GM12872 (cell line): ENCODE measurements at regions not wholly inside any gene's neighbourhood (a gene's known extent, or its start where the extent isn't known, plus 50 kb on each side); places are given as distances from the start of the nearest gene placed in this dataset.

Source experiments
- TF ChIP-seq, protein P1 (sequence below): IDR thresholded peaks from 3 replicates; pipeline ENCODE4 v1.5.1; 2011; ENCODE audit warnings: low read depth, mild to moderate bottlenecking, low read length, moderate library complexity; ENCODE audit not compliant: insufficient read depth

- TF ChIP-seq, protein P1, sequence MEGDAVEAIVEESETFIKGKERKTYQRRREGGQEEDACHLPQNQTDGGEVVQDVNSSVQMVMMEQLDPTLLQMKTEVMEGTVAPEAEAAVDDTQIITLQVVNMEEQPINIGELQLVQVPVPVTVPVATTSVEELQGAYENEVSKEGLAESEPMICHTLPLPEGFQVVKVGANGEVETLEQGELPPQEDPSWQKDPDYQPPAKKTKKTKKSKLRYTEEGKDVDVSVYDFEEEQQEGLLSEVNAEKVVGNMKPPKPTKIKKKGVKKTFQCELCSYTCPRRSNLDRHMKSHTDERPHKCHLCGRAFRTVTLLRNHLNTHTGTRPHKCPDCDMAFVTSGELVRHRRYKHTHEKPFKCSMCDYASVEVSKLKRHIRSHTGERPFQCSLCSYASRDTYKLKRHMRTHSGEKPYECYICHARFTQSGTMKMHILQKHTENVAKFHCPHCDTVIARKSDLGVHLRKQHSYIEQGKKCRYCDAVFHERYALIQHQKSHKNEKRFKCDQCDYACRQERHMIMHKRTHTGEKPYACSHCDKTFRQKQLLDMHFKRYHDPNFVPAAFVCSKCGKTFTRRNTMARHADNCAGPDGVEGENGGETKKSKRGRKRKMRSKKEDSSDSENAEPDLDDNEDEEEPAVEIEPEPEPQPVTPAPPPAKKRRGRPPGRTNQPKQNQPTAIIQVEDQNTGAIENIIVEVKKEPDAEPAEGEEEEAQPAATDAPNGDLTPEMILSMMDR, result no peak
Measured at GRCh38 chr10:4683838-4684237, 142.2 kb upstream of the AKR1E2 start.

DNA sequence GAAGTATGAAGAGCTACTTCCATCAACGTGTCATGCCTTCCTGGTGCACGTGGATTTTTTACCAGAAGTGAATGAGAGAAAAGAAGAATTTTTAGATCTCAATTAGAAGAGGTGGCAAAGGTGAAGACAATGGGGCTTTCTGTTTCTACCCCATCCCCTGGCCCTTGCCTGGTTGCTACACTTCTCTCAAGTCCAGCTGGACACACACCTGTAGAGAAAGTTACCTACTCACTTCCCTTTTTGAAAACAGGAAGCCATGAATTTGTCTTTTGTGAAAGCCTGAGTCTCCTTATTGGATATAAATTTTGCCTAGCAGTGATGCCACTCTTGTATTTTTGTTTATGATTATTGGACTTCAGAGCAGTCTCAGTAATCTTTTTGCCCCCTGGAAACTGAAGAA, 142.9 kb upstream of the AKR1E2 start:
- TF ChIP-seq, protein P1, result no peak

- TF ChIP-seq, protein P1, result no peak
Measured at GRCh38 chr10:4678951-4679671, 146.9 kb upstream of the AKR1E2 start.

DNA sequence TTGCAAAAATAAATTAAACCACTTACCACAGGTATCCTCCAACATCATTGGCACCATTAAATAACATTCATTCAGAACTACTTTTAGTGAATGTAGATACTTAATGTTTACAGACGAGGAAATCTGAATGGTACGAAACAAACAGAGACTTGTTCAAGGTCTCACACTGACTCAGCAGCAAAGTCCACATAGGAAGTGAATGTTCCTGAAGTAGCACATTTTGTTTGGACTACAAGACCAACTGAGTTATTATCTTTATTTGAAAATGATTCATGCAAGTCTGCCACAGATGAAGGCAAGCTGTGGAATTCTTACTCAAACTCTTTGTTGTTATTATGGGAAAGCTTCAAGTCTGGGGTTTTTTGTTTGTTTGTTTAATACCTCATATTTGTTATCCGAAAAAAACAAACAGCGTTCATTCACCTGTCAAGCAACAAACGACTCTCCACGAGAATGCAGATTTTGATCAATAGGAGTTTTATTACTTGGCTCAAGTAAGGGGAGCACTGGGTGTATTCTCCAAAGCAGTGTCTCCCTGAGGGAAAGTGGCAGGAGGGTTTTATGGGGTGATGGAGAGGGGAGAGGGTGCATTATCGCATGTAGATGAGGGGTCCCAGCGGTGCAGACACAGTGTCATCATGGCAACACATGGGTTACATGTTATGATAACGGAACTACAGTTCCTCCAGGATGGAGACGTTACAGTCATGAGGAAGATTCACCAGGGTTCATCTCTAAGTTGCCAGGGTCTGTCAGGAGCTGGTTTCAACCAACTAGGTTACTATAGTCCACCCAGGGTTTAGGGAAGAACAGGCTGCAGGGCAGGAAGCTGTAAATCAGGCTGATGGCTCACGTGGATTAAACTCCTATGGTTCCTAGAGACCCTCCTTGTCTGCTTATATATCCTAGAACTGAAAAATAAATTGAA, 147.7 kb upstream of the AKR1E2 start:
- TF ChIP-seq, protein P1, result no peak

- TF ChIP-seq, protein P1, result no peak
Measured at GRCh38 chr10:4677296-4678021, 148.5 kb upstream of the AKR1E2 start.

GRCh38 chr10:4676566-4676965, 149.4 kb upstream of the AKR1E2 start:
- TF ChIP-seq, protein P1, result no peak

DNA sequence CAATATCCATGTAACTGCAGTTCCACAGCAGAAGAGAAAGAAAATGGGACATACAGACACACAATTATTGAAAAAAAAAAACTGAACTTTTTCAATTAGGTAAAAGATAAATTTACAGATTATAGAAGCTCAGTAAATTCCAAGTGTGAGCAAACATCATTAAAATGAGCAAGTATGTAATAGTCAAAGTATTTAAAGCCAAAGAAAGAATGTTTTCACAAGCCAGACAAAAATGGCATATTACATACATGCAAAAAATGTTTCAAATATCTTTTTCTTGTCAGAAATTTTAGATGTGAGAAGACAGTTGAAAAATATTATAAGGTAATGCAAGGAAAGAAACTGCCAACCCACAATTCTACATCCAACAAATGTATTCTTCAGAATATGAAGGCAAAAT, 150.2 kb upstream of the AKR1E2 start:
- TF ChIP-seq, protein P1, result no peak
